Neural progenitor cell (in vitro differentiated cells): ENCODE measurements at regions not wholly inside any gene's neighbourhood (a gene's known extent, or its start where the extent isn't known, plus 50 kb on each side); places are given as distances from the start of the nearest gene placed in this dataset.

Experiments
- DNase-seq: peaks from one replicate; pipeline ENCODE4 v3.0.0-alpha.2; 2016; ENCODE audit warnings: low spot score
- H2AFZ ChIP-seq: fragments of 200-600 bp; sonication (generic); replicated peaks from 2 replicates; pipeline ENCODE4 v1.6.1; 2016; ENCODE audit warnings: antibody characterized with exemption
- H3F3A ChIP-seq: fragments of 200-600 bp; sonication (generic); 2 replicates; pipeline ENCODE4 v1.6.1; 2016; ENCODE audit warnings: antibody characterized with exemption, low read depth
- H3K27ac ChIP-seq: fragments of 200-600 bp; sonication (generic); 2 replicates; pipeline ENCODE4 v1.5.1; 2016; ENCODE audit warnings: mild to moderate bottlenecking
- H3K27me3 ChIP-seq: fragments of 200-600 bp; sonication (generic); 2 replicates; pipeline ENCODE4 v1.6.1; 2016; ENCODE audit warnings: mild to moderate bottlenecking, moderate library complexity
- H3K36me3 ChIP-seq: fragments of 200-600 bp; sonication (generic); 2 replicates; pipeline ENCODE4 v1.5.1; 2016
- H3K4me1 ChIP-seq: fragments of 200-600 bp; sonication (generic); 2 replicates; pipeline ENCODE4 v1.6.1; 2016; ENCODE audit warnings: mixed run types
- H3K4me2 ChIP-seq: fragments of 200-600 bp; sonication (generic); 2 replicates; pipeline ENCODE4 v1.6.1; 2016
- H3K4me3 ChIP-seq: fragments of 200-600 bp; sonication (generic); 2 replicates; pipeline ENCODE4 v1.5.1; 2016
- H3K79me2 ChIP-seq: fragments of 200-600 bp; sonication (generic); 2 replicates; pipeline ENCODE4 v1.6.1; 2016; ENCODE audit warnings: low read depth
- H3K9ac ChIP-seq: fragments of 200-600 bp; sonication (generic); 2 replicates; pipeline ENCODE4 v1.6.1; 2016
- H3K9me3 ChIP-seq: fragments of 200-600 bp; sonication (generic); 2 replicates; pipeline ENCODE4 v1.5.1; 2016; ENCODE audit warnings: low read depth
- H4K20me1 ChIP-seq: fragments of 200-600 bp; sonication (generic); 2 replicates; pipeline ENCODE4 v1.6.1; 2016; ENCODE audit warnings: low read depth
- H3K27ac Mint-ChIP-seq: 3 replicates; pipeline ENCODE4 v1.8.0; 2021; ENCODE audit warnings: mixed read lengths
- H3K27me3 Mint-ChIP-seq: 2 replicates; pipeline ENCODE4 v1.8.0; 2022; ENCODE audit warnings: low read depth, mild to moderate bottlenecking, inconsistent platforms, moderate library complexity, mixed read lengths; ENCODE audit not compliant: insufficient read depth
- H3K36me3 Mint-ChIP-seq: 3 replicates; pipeline ENCODE4 v1.8.0; 2021; ENCODE audit warnings: mixed read lengths
- H3K4me1 Mint-ChIP-seq: 3 replicates; pipeline ENCODE4 v1.8.0; 2021; ENCODE audit warnings: mixed read lengths
- H3K4me3 Mint-ChIP-seq: 3 replicates; pipeline ENCODE4 v1.8.0; 2021; ENCODE audit warnings: mild to moderate bottlenecking, moderate library complexity, mixed read lengths
- H3K9me3 Mint-ChIP-seq: 3 replicates; pipeline ENCODE4 v1.8.0; 2020; ENCODE audit warnings: mixed read lengths
- CTCF ChIP-seq: fragments of 200-600 bp; sonication (generic); IDR thresholded peaks from 2 replicates; pipeline ENCODE4 v1.5.1; 2017; ENCODE audit warnings: antibody characterized with exemption, mild to moderate bottlenecking
- EZH2 ChIP-seq: fragments of 200-600 bp; sonication (generic); IDR thresholded peaks from 2 replicates; pipeline ENCODE4 v1.6.1; 2017; ENCODE audit warnings: antibody characterized with exemption, mild to moderate bottlenecking, moderate library complexity
- EZH2phosphoT487 ChIP-seq: fragments of 200-600 bp; sonication (generic); IDR thresholded peaks from 2 replicates; pipeline ENCODE4 v1.6.1; 2017; ENCODE audit warnings: antibody characterized with exemption

- Histone ChIP-seq H3F3A (peaks cover 12% of the 10 kb centered on the region), H2AFZ (peak overlapping the region; percentile 26), H3K9ac (no peak overlapping the region), H3K27me3 (no peaks in the 10 kb centered on the region), H3K4me3 (peak overlapping the region; percentile 14), H3K27ac (peak overlapping the region; percentile 27), H3K4me2 (peak overlapping the region; percentile 56), H3K79me2 (no peaks in the 10 kb centered on the region), H3K4me1 (peaks cover 30% of the 10 kb centered on the region), H3K9me3 (no peaks in the 10 kb centered on the region), H4K20me1 (no peaks in the 10 kb centered on the region), H3K36me3 (no peaks in the 10 kb centered on the region)
- Mint-ChIP-seq H3K27ac (no peak overlapping the region), H3K36me3 (no peaks in the 10 kb centered on the region), H3K4me1 (peaks cover 37% of the 10 kb centered on the region), H3K9me3 (no peaks in the 10 kb centered on the region), H3K4me3 (no peak overlapping the region), H3K27me3 (no peaks in the 10 kb centered on the region)
- no peak for DNase-seq
- TF ChIP-seq EZH2phosphoT487 (no peak), CTCF (no peak), EZH2 (no peak)
Observed at GRCh38 chr2:107685421-107685986, 141.2 kb upstream of the RGPD4 start.

- no peak overlapping the region for H2AFZ ChIP-seq
Observed at GRCh38 chr2:107687073-107687472, 139.6 kb upstream of the RGPD4 start.

GRCh38 chr2:107688135-107688534 lies 138.6 kb upstream of the RGPD4 start:
- no peaks in the 10 kb centered on the region for H3K9me3 Mint-ChIP-seq
- no peaks in the 10 kb centered on the region for H3K9me3 ChIP-seq
- no peak overlapping the region for H3K27ac ChIP-seq
- H3K4me1 ChIP-seq: peaks cover 27% of the 10 kb centered on the region
- H3K27me3 ChIP-seq: no peaks in the 10 kb centered on the region
- H4K20me1 ChIP-seq: no peaks in the 10 kb centered on the region
- H3K9ac ChIP-seq: no peak overlapping the region
- H3K4me2 ChIP-seq: no peak overlapping the region
- H3K36me3 Mint-ChIP-seq: no peaks in the 10 kb centered on the region
- no peak overlapping the region for H3K4me3 Mint-ChIP-seq
- H3K36me3 ChIP-seq: no peaks in the 10 kb centered on the region
- H3K4me3 ChIP-seq: no peak overlapping the region
- peaks cover 2% of the 10 kb centered on the region for H3K27me3 Mint-ChIP-seq
- no peak for DNase-seq
- no peak overlapping the region for H2AFZ ChIP-seq
- H3K79me2 ChIP-seq: no peaks in the 10 kb centered on the region
- TF ChIP-seq EZH2 (no peak), CTCF (no peak), EZH2phosphoT487 (no peak)
- peaks cover 12% of the 10 kb centered on the region for H3F3A ChIP-seq
- no peak overlapping the region for H3K27ac Mint-ChIP-seq
- H3K4me1 Mint-ChIP-seq: peaks cover 40% of the 10 kb centered on the region

More at GRCh38 chr2:107687073-107687472, 139.6 kb upstream of the RGPD4 start:
- Histone ChIP-seq H3K27ac (no peak overlapping the region), H3K9me3 (no peaks in the 10 kb centered on the region), H3K27me3 (no peaks in the 10 kb centered on the region), H3K4me2 (no peak overlapping the region), H3K4me1 (peaks cover 28% of the 10 kb centered on the region), H3K4me3 (no peak overlapping the region), H3F3A (peaks cover 12% of the 10 kb centered on the region), H3K79me2 (no peaks in the 10 kb centered on the region), H3K36me3 (no peaks in the 10 kb centered on the region), H4K20me1 (no peaks in the 10 kb centered on the region), H3K9ac (no peak overlapping the region)
- peaks cover 40% of the 10 kb centered on the region for H3K4me1 Mint-ChIP-seq
- H3K4me3 Mint-ChIP-seq: no peak overlapping the region
- TF ChIP-seq EZH2 (no peak), EZH2phosphoT487 (no peak), CTCF (no peak)
- no peak overlapping the region for H3K27ac Mint-ChIP-seq
- DNase-seq: no peak
- no peaks in the 10 kb centered on the region for H3K9me3 Mint-ChIP-seq
- H3K27me3 Mint-ChIP-seq: peaks cover 2% of the 10 kb centered on the region
- H3K36me3 Mint-ChIP-seq: no peaks in the 10 kb centered on the region
